ENCODE measurements at regions not wholly inside any gene's neighbourhood (a gene's known extent, or its start where the extent isn't known, plus 50 kb on each side); places are given as distances from the start of the nearest gene placed in this dataset.
"Not testable (repeated sequence)": the region's sequence is repeated elsewhere in the genome, so short reads cannot be mapped to it uniquely, and the experiment has no call there.

DNA sequence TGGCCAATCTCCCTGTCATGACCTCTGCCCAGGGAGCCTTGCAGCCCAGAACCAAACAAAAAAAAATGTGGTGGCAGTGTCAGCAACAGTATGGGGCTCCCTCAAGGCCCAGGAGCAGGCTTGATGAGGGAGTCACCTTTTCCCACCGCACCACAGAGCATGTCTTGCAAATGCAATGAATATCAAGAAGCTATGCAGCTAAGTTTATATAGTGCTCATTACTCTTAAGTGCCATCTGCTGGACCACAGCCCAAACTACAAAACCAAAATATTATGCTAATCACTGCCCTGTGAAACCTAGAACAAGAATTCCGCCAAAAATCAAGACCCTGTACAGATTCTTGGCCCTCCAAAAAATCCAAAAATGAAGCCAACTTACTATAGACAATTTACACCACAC is 65.9 kb downstream of the PABPC5 start:
- ATAC-seq: peak in 3 of 4 donors; percentile 22 to 41 (median 35)
- intact Hi-C loops (cut with DNase I): not testable (repeated sequence)

DNA sequence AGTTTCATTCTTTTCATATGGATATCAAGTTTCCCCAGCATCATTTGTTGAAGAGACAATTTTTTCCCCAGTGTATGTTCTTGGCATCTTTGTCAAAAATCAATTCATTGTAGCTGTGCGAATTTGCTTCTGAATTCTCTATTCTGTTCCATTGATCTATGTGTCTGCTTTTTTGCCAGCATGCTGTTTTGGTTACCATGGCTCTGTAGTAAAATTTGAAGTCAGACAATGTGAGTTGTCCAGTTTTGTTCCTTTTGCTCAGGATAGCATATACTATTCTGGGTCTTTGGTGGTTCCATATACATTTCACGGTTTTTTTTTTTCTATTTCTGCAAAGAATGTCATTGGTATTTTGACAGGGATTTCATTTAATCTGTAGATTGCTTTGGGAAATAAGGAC is 95.6 kb downstream of the PABPC5 start:
- 38% methylated on average over 2 of the region's 2 CpGs for WGBS (ENCODE audit: insufficient coverage, low coverage, low lambda C conversion rate, missing lambda C conversion rate)

More for the DNA sequence above, 65.9 kb downstream of the PABPC5 start:
- DNase-seq, H3K4me3 ChIP-seq, H3K36me3 ChIP-seq, H3K27me3 ChIP-seq, H3K4me1 ChIP-seq, H3K9me3 ChIP-seq, H3K27ac ChIP-seq: not testable (repeated sequence)
- TF ChIP-seq, protein P1, sequence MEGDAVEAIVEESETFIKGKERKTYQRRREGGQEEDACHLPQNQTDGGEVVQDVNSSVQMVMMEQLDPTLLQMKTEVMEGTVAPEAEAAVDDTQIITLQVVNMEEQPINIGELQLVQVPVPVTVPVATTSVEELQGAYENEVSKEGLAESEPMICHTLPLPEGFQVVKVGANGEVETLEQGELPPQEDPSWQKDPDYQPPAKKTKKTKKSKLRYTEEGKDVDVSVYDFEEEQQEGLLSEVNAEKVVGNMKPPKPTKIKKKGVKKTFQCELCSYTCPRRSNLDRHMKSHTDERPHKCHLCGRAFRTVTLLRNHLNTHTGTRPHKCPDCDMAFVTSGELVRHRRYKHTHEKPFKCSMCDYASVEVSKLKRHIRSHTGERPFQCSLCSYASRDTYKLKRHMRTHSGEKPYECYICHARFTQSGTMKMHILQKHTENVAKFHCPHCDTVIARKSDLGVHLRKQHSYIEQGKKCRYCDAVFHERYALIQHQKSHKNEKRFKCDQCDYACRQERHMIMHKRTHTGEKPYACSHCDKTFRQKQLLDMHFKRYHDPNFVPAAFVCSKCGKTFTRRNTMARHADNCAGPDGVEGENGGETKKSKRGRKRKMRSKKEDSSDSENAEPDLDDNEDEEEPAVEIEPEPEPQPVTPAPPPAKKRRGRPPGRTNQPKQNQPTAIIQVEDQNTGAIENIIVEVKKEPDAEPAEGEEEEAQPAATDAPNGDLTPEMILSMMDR (IDR thresholded peaks at IDR 0.05): peak in 3 of 4 donors; percentile 16 to 21 (median 20)
- WGBS (ENCODE audit: insufficient coverage, low coverage, low lambda C conversion rate, missing lambda C conversion rate): 32% methylated on average over 2 of the region's 2 CpGs

DNA sequence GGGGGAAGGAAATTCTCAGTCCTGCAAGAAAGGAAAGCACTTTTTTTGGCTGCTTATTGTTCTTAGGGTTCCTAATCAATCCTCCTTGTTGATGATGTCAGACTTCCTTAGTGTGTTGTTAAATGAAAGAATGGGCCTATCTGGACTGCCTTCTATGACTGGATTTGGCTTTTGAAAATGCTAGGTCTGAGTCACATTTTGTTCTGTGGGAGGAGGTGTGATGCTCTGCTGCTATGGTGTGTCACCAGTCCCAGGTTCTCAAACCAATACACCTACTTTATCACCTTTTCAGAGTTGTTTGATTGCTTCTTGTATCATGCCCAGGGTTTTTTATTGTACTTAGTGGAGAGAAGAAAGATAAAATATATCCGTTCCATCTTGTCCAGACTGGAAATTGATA is 128.5 kb downstream of the PABPC5 start:
- ATAC-seq; H3K36me3 ChIP-seq; intact Hi-C loops (cut with DNase I); H3K4me1 ChIP-seq; H3K27ac ChIP-seq; H3K27me3 ChIP-seq; H3K4me3 ChIP-seq; H3K9me3 ChIP-seq; DNase-seq: not testable (repeated sequence)
- 40% methylated on average over 1 of the region's 1 CpG for WGBS (ENCODE audit: insufficient coverage, low coverage, low lambda C conversion rate, missing lambda C conversion rate)

More for the DNA sequence above, 95.6 kb downstream of the PABPC5 start:
- H3K4me3 ChIP-seq; DNase-seq; H3K9me3 ChIP-seq; H3K36me3 ChIP-seq; H3K4me1 ChIP-seq; H3K27ac ChIP-seq; ATAC-seq; H3K27me3 ChIP-seq; intact Hi-C loops (cut with DNase I): not testable (repeated sequence)
